AG09309 (cell line): ENCODE measurements at regions not wholly inside any gene's neighbourhood (a gene's known extent, or its start where the extent isn't known, plus 50 kb on each side); places are given as distances from the start of the nearest gene placed in this dataset.

Experiments
- DNase-seq: peaks from one replicate; pipeline ENCODE4 v3.0.0-alpha.2; 2010; ENCODE audit warnings: low read depth
- H3K4me3 ChIP-seq: 2 replicates; pipeline ENCODE4 v1.5.1; 2011; ENCODE audit warnings: mild to moderate bottlenecking, low read depth, low read length, moderate library complexity; ENCODE audit not compliant: control insufficient read depth
- TF ChIP-seq, protein P1 (sequence below): IDR thresholded peaks from 2 replicates; pipeline ENCODE4 v1.5.1; 2011; ENCODE audit warnings: mild to moderate bottlenecking, low read depth, low read length, inconsistent platforms; ENCODE audit not compliant: insufficient read depth, control insufficient read depth; ENCODE audit errors: missing control alignments

DNA sequence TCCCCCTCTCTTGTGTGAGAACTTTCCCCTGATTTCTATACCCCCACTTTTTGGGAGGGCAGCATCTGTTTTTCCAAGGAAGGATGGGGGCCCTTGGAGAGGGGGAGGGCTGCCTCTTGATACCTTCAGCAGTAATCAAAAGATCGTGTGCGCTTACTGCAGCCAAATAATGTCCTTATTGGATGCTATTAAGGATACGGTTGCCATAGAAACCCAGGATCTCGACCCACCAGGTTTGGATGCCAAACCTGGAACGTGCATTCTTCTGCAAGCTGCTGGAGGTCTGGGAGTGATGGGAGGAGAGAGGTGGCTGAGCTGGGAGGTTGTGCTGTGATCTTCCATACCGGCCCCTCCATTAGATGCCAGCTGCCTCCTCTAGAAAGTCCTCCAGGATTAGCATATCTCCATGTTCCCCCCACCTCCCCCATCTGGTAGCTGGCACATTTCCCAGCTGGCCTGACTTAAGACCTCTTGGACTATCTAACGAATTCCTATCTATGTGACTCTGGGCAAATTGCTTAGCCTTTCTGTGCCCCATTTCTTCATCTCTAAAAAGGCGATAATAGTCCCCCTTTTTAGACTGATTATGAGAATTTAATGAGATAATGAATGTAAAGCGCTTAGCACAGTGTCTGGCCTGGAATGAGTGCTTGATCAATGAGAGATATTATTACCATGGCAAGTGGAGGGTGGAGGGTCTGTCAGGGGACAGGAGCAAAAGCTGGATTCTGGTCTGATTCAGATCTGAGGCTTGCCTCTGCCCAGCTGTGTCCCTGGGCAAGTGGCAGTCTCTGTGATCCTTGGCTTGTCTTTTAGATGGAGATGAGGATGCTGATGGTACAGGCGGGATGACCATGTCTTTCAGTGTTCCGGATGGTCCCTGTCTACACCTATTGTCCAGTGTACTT is 78.5 kb upstream of the PCBD1 start:
- H3K4me3 ChIP-seq, result no peak overlapping the region
- TF ChIP-seq, protein P1, sequence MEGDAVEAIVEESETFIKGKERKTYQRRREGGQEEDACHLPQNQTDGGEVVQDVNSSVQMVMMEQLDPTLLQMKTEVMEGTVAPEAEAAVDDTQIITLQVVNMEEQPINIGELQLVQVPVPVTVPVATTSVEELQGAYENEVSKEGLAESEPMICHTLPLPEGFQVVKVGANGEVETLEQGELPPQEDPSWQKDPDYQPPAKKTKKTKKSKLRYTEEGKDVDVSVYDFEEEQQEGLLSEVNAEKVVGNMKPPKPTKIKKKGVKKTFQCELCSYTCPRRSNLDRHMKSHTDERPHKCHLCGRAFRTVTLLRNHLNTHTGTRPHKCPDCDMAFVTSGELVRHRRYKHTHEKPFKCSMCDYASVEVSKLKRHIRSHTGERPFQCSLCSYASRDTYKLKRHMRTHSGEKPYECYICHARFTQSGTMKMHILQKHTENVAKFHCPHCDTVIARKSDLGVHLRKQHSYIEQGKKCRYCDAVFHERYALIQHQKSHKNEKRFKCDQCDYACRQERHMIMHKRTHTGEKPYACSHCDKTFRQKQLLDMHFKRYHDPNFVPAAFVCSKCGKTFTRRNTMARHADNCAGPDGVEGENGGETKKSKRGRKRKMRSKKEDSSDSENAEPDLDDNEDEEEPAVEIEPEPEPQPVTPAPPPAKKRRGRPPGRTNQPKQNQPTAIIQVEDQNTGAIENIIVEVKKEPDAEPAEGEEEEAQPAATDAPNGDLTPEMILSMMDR, result no peak
- DNase-seq, result no peak

DNA sequence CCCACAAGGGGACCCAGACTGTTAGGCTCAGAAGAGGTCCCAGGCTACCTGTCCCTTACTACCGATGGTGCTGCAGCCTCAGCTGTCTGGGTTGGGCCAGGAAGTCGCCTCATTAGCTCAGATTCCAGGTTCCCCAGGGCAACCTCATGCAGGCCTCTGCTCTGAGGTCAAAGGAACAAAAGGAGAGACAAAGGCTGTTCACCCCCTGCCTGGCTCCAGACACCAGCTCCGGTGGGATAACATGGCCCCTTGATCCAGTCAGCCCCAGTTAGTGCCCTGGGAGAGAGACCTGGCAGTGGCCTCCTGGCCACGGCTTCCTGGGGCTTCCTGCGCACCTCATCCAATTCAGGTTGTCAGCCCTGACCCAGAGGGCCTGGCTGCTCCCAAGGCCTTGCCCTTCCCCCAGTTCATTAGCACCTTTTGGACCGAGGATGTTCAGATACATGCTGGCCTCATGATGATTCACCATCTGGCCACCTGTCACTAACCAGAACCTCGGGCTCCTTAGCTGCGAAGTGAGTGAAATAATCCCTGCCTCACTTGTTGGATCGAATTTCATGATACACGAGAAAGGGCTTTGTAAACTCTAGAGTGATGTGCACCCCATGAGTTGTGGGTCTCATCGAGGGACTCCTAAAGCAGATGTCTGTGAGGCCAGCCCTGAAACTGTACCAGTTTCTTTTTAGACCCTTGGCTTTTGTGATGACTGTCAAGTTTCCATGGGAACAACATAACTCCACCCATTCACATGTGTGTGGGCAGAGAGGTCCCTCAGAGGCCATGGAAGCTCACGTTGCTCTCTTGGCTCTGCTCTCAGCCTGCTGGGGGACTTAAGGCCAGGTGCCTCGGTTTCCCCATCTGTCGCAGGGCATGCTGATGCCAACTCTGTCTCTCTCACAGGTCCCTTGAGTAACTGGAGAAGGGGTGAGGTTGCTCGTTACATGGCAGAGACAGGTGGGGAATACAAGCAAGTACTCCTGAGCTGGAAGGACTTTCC is 79.5 kb upstream of the PCBD1 start:
- TF ChIP-seq, protein P1, result no peak
- no peak for DNase-seq

DNA sequence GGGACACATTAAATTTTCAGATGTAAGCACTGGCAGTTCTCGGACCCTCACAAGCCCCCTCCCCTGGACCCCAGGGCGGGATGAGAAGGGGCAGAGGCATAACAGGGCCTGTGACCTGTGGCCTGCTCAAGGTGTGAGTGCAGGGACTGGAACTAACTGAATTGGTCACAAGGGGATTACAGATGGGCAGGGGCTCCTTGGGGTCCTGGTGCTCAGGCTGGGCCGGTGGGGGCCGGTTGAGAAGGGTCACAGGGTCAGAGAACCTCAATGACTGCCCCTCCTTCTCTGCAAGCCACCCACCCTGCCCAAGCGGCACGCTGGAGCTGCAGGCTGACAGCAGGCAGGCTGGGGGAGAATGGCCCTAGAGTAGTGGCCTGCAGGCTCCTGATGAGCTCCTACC is 80.8 kb upstream of the PCBD1 start:
- no peak overlapping the region for H3K4me3 ChIP-seq
- TF ChIP-seq, protein P1, result no peak
- DNase-seq, result no peak

More for the DNA sequence above, 79.5 kb upstream of the PCBD1 start:
- H3K4me3 ChIP-seq, result no peak overlapping the region

DNA sequence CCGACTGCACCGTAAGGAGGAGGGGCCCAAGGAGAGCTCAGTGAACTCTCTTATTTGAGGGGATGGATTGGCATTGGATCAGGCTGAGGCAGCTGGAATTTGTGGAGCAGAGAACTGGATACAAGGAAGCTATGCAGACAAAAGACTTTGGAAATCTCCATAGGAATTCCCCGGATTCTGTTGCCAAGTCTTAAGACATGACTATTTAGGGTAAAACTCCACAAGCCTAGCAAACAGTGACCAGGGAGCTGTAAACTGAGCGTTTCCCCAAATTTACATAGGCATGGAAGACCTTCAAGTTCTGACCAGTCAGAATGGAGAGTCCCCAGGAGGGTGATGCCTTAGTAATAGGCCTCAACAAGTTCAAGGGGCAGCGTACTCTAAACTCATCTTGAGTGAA is 82.5 kb upstream of the PCBD1 start:
- DNase-seq, result no peak
- TF ChIP-seq, protein P1, result no peak

DNA sequence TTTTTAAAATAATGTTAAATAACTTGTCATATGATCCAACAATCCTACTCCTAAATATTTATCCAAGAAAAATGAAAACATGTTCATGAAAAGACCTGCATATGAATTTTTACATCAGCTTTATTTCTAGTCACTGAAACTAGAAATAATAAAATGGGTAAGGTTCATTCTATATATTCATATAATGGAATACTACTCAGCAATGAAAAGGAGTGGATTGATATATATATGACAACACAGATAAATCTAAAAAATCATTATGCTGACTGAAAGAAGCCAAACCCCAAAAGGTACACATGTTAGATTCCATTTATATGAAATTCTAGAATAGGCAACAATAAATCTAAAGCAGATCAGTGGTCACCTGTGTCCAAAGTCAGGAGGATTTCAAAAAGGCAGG is 84.9 kb upstream of the PCBD1 start:
- no peak for DNase-seq
- TF ChIP-seq, protein P1, result no peak
- H3K4me3 ChIP-seq, result no peak overlapping the region

More for the DNA sequence above, 82.5 kb upstream of the PCBD1 start:
- no peak overlapping the region for H3K4me3 ChIP-seq

DNA sequence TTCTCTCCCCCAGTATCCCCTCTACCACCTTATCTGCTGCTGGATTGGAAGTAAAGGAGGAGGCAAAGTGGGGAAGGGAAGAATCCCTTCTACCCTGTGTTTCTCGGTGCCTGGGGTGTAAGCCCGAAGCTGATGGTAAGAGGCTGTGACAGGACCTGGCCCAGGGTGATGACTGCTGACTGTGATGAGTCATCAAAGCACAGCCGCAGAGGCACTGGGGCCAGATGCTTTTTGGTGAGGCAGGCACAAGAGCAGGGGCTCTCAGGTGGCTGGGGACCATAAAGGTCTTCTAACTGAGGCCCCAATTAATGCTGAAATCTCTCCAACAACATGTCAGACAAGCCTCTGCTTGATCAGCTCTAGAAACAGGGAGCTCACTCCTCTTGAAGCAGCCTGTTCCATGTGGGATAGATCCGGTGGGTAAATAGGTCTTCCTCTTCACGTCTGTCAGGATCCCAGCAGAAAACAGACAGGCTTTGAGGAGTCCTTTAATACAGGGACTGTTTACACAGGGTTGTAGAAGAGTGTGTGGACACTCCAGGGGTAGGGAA is 86.1 kb upstream of the PCBD1 start:
- DNase-seq, result no peak
- no peak overlapping the region for H3K4me3 ChIP-seq
- TF ChIP-seq, protein P1, result no peak
